HEK293T (cell line): ENCODE measurements at regions not wholly inside any gene's neighbourhood (a gene's known extent, or its start where the extent isn't known, plus 50 kb on each side); places are given as distances from the start of the nearest gene placed in this dataset.

ENCODE experiments used
- CTCF ChIA-PET: fragments of 350-600 bp; formaldehyde crosslinking; extraction: SDS; loops from one replicate; lab custom pipeline; 2021; ENCODE audit warnings: antibody characterized with exemption, inconsistent platforms; lab: Yijun Ruan, JAX
- POLR2A ChIA-PET: fragments of 350-600 bp; formaldehyde crosslinking; extraction: SDS; loops from one replicate; lab custom pipeline; 2020; ENCODE audit warnings: antibody characterized with exemption, inconsistent platforms; lab: Yijun Ruan, JAX
- DNase-seq: peaks from one replicate; pipeline ENCODE4 v3.0.0; 2012; ENCODE audit warnings: mixed read lengths; ENCODE audit errors: extremely low spot score
- ARNT ChIP-seq: fragments of 450-650 bp; IDR thresholded peaks from 2 replicates; pipeline ENCODE4 v1.6.1; 2017; ENCODE audit warnings: mild to moderate bottlenecking
- BHLHE40 ChIP-seq: fragments of 450-650 bp; IDR thresholded peaks from 2 replicates; pipeline ENCODE4 v1.6.1; 2016; ENCODE audit warnings: mild to moderate bottlenecking, moderate library complexity, borderline replicate concordance
- CTBP1 ChIP-seq: fragments of 450-650 bp; IDR thresholded peaks from 2 replicates; pipeline ENCODE4 v1.6.1; 2016; ENCODE audit warnings: borderline replicate concordance
- ELF4 ChIP-seq: fragments of 450-650 bp; IDR thresholded peaks from 2 replicates; pipeline ENCODE4 v1.6.1; 2017; ENCODE audit warnings: antibody characterized with exemption
- FOXA1 ChIP-seq: fragments of 450-650 bp; IDR thresholded peaks from 2 replicates; pipeline ENCODE4 v1.6.1; 2016; ENCODE audit warnings: mild to moderate bottlenecking
- FOXK2 ChIP-seq: fragments of 450-650 bp; IDR thresholded peaks from 2 replicates; pipeline ENCODE4 v1.6.1; 2016; ENCODE audit warnings: mild to moderate bottlenecking
- FOXM1 ChIP-seq: fragments of 450-650 bp; IDR thresholded peaks from 2 replicates; pipeline ENCODE4 v1.6.1; 2017; ENCODE audit warnings: mild to moderate bottlenecking, borderline replicate concordance
- HDGF ChIP-seq: fragments of 450-650 bp; IDR thresholded peaks from 2 replicates; pipeline ENCODE4 v1.6.1; 2017; ENCODE audit warnings: antibody characterized with exemption, borderline replicate concordance
- L3MBTL2 ChIP-seq: fragments of 450-650 bp; conservative IDR thresholded peaks from 2 replicates; pipeline ENCODE4 v1.6.1; 2016; ENCODE audit warnings: mild to moderate bottlenecking
- LEF1 ChIP-seq: fragments of 450-650 bp; IDR thresholded peaks from 2 replicates; pipeline ENCODE4 v1.6.1; 2017; ENCODE audit warnings: mild to moderate bottlenecking, borderline replicate concordance
- NFRKB ChIP-seq: fragments of 450-650 bp; IDR thresholded peaks from 2 replicates; pipeline ENCODE4 v1.6.1; 2016; ENCODE audit warnings: mild to moderate bottlenecking, moderate library complexity
- SP1 ChIP-seq: fragments of 450-650 bp; IDR thresholded peaks from 2 replicates; pipeline ENCODE4 v1.6.1; 2017
- SUZ12 ChIP-seq: fragments of 450-650 bp; IDR thresholded peaks from 2 replicates; pipeline ENCODE4 v1.6.1; 2016; ENCODE audit warnings: mild to moderate bottlenecking
- TARDBP ChIP-seq: fragments of 450-650 bp; IDR thresholded peaks from 2 replicates; pipeline ENCODE4 v1.6.1; 2016
- ZNF384 ChIP-seq: fragments of 450-650 bp; IDR thresholded peaks from 2 replicates; pipeline ENCODE4 v1.6.1; 2016
- TF ChIP-seq, protein P1 (sequence below): fragments of 450-650 bp; IDR thresholded peaks from 2 replicates; pipeline ENCODE4 v1.6.1; 2016

- CTCF ChIA-PET, result no interaction called here
- DNase-seq, result no peak
- POLR2A ChIA-PET, result interaction anchor here (6.2 kb wide), 1 partner anchor 19 kb away, joined by 40 read pairs; no protein-coding TSS in a partner anchor
- TF ChIP-seq ARNT (no peak), ELF4 (no peak), SP1 (no peak), LEF1 (no peak), FOXK2 (no peak), L3MBTL2 (no peak), NFRKB (no peak), BHLHE40 (no peak), FOXA1 (no peak)
- TF ChIP-seq, protein P1, sequence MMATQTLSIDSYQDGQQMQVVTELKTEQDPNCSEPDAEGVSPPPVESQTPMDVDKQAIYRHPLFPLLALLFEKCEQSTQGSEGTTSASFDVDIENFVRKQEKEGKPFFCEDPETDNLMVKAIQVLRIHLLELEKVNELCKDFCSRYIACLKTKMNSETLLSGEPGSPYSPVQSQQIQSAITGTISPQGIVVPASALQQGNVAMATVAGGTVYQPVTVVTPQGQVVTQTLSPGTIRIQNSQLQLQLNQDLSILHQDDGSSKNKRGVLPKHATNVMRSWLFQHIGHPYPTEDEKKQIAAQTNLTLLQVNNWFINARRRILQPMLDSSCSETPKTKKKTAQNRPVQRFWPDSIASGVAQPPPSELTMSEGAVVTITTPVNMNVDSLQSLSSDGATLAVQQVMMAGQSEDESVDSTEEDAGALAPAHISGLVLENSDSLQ, result no peak
These were observed 141.8 kb downstream of the C9orf50 start for GRCh38 chr9:129478961-129479630.

DNA sequence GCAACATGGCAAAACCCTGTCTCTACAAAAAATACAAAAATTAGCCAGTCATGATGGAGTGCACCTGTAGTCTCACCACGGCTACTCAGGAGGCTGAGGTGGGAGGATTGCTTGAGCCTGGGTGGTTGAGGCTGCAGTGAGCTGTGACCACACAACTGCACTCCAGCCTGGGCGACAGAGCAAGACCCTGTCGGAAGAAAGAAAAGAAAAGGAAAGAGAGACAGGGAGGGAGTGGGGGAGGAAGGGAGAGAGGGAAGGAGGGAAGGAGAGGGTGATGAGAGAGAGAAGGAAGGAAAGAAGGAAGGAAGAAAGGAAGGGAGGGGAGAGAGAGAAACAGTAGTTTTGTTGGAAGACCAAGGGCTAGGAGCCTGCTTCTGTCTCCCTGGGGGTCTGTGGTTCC is 142.4 kb downstream of the C9orf50 start:
- TF ChIP-seq LEF1 (no peak), FOXK2 (no peak), HDGF (no peak), ARNT (no peak), FOXM1 (no peak), TARDBP (no peak), L3MBTL2 (no peak), ELF4 (no peak)
- TF ChIP-seq, protein P1, result no peak
- CTCF ChIA-PET, result no interaction called here
- POLR2A ChIA-PET, result no interaction called here
- no peak for DNase-seq

DNA sequence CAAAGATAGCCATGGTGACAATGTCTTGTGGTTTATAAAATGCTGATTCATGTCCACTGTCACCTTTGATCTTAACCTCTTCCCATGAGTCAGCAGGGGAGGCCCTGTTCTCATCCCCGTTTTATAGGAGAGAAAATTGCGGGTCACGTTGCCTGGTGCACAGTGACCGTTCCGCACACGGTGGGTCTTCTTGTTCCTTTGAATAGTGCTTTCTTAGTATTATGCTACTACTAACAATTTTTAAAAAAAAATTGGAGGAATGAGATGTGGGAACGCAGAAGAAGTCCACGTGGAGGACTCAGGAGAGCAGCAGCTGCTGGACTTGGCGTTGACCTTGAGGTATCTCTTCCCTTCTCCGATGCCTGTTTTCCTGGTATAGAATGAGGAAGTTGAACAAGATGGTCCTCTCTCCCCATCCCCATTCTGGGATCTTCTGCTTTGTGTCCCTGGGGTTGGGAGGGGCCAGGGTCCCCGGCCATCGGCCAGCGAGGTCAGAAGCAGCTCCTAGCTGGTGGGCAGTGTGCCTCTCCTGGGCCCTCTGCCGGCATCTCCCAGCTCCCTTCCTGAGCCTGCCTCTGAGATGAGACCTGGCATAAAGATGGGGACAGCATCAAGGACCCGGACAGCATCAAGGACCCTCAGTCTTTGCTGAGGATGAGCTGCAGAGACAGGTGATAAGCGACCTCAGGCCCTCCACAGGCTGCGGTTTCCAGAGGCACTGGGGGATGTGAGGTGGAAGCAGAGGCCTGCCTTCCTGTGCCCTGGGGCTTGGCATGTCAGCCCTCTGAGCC is 143.9 kb downstream of the C9orf50 start:
- TF ChIP-seq, protein P1, result no peak
- TF ChIP-seq ELF4 (no peak), FOXK2 (no peak), LEF1 (no peak), FOXA1 (no peak), TARDBP (no peak), ARNT (no peak), L3MBTL2 (no peak), HDGF (no peak), CTBP1 (no peak), BHLHE40 (no peak), ZNF384 (no peak), FOXM1 (no peak), SUZ12 (no peak), NFRKB (no peak), SP1 (no peak)
- CTCF ChIA-PET, result no interaction called here
- POLR2A ChIA-PET, result interaction anchor here (1.2 kb wide), 1 partner anchor 299 kb away, joined by 3 read pairs; the partner anchor contains the start of gene IER5L
- DNase-seq, result no peak

DNA sequence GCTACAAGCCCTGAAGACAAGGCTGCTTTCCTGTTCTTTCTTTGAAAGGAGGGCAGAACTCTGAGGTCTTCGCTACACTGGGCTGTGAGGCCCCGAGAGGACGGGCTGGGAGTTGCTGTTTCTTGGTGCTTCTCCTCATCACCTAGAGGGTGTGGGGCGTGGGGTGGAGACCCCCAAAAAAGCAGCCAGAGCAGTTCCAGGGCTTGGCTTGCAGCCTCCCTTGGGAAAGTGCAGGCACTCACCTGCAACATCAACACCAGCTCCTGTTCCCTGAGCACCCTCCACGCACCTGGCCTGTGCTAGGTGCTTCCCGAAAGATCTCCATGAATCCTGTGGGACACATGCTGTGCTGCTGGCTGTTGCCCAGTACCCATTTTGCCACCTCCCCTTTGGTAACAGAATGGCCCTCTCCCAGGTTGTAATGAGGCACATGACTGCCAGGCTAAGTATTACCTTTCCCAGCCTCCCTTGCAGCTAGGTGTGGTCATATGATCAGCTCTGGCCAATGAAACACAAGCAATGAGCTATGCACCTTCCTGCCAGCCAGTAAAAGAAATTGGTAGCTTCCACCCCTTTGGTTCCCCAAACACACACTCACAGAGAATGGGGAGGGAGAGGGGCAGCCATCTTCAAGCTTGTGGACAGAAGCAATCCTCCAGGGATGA is 146.0 kb downstream of the C9orf50 start:
- no peak for TF ChIP-seq NFRKB
- TF ChIP-seq TARDBP, result no peak
- TF ChIP-seq FOXM1, result no peak
- no peak for TF ChIP-seq HDGF
- ChIA-PET POLR2A (interaction anchor here (0.6 kb wide), 1 partner anchor 15 kb away, joined by 3 read pairs; no protein-coding TSS in a partner anchor), CTCF (interaction anchor here (0.6 to 0.7 kb wide), 2 partner anchors 20 to 181 kb away, joined by 3 read pairs; no protein-coding TSS in a partner anchor)
- no peak for DNase-seq

GRCh38 chr9:129473523-129474244 is 147.2 kb downstream of the C9orf50 start:
- ChIA-PET CTCF (no interaction called here), POLR2A (no interaction called here)
- DNase-seq, result no peak
- no peak for TF ChIP-seq ARNT
- no peak for TF ChIP-seq LEF1
- TF ChIP-seq HDGF, result no peak
- no peak for TF ChIP-seq NFRKB
- no peak for TF ChIP-seq L3MBTL2
- TF ChIP-seq CTBP1, result no peak
- no peak for TF ChIP-seq BHLHE40
- no peak for TF ChIP-seq FOXK2
- no peak for TF ChIP-seq ZNF384
- no peak for TF ChIP-seq FOXA1
- no peak for TF ChIP-seq SP1
